ENCODE measurements at regions not wholly inside any gene's neighbourhood (a gene's known extent, or its start where the extent isn't known, plus 50 kb on each side); places are given as distances from the start of the nearest gene placed in this dataset.

- ATAC-seq (ENCODE audit: low read depth in 2 of 2) (no peak), DNase-seq (no peak)
- Mint-ChIP-seq H3K27ac (no peak overlapping the region), H3K9me3 (peaks cover 0 to 51% (median 17%) of the 10 kb centered on the region in 7 donors), H3K36me3 (peaks cover 7 to 14% of the 10 kb centered on the region in 2 donors), H3K4me1 (no peaks in the 10 kb centered on the region), H3K4me3 (no peak overlapping the region), H3K27me3 (no peaks in the 10 kb centered on the region)
These were observed 82.2 kb downstream of the SOD2 start for GRCh38 chr6:159610881-159611280.

- H3K4me3 Mint-ChIP-seq: no peak overlapping the region
- no peaks in the 10 kb centered on the region for H3K4me1 Mint-ChIP-seq
- H3K27me3 Mint-ChIP-seq: peaks cover 0 to 3% (median 0%) of the 10 kb centered on the region in 3 donors
- peaks cover under 1 to 40% (median 11%) of the 10 kb centered on the region in 7 donors for H3K9me3 Mint-ChIP-seq
- peaks cover 3 to 6% of the 10 kb centered on the region in 2 donors for H3K36me3 Mint-ChIP-seq
- peak overlapping the region in 1 of 6 donors; percentile 10 for H3K27ac Mint-ChIP-seq
- ATAC-seq (ENCODE audit: low read depth in 2 of 2) (no peak), DNase-seq (no peak)
These were observed 83.3 kb downstream of the SOD2 start for GRCh38 chr6:159609652-159610178.

- no peak overlapping the region for H3K4me3 Mint-ChIP-seq
- ATAC-seq (ENCODE audit: low read depth in 2 of 2) (no peak), DNase-seq (peak; percentile 2)
- H3K9me3 Mint-ChIP-seq: peaks cover 2 to 34% (median 9%) of the 10 kb centered on the region in 7 donors
- H3K36me3 Mint-ChIP-seq: peaks cover 0 to 6% of the 10 kb centered on the region in 2 donors
- no peak overlapping the region for H3K27ac Mint-ChIP-seq
- H3K27me3 Mint-ChIP-seq: peaks cover 0 to 8% (median 0%) of the 10 kb centered on the region in 3 donors
- no peaks in the 10 kb centered on the region for H3K4me1 Mint-ChIP-seq
These were observed 83.9 kb downstream of the SOD2 start for GRCh38 chr6:159608961-159609651.

- Mint-ChIP-seq H3K27ac (no peak overlapping the region), H3K36me3 (peaks cover 0 to 6% of the 10 kb centered on the region in 2 donors), H3K4me1 (no peaks in the 10 kb centered on the region), H3K27me3 (peaks cover 1 to 18% (median 16%) of the 10 kb centered on the region in 3 donors), H3K4me3 (no peak overlapping the region), H3K9me3 (peaks cover 0 to 17% (median 4%) of the 10 kb centered on the region in 7 donors)
- ATAC-seq (ENCODE audit: low read depth in 2 of 2) (no peak), DNase-seq (no peak)
These were observed 86.3 kb downstream of the SOD2 start for GRCh38 chr6:159606786-159607185.

- DNase-seq (no peak), ATAC-seq (ENCODE audit: low read depth in 2 of 2) (no peak)
- H3K4me3 Mint-ChIP-seq: no peak overlapping the region
- H3K4me1 Mint-ChIP-seq: no peaks in the 10 kb centered on the region
- no peak overlapping the region for H3K27ac Mint-ChIP-seq
- H3K9me3 Mint-ChIP-seq: peaks cover 0 to 17% (median 4%) of the 10 kb centered on the region in 7 donors
- H3K27me3 Mint-ChIP-seq: peaks cover 10 to 28% (median 26%) of the 10 kb centered on the region in 3 donors
- H3K36me3 Mint-ChIP-seq: peaks cover 0 to 6% of the 10 kb centered on the region in 2 donors
These were observed 88.5 kb downstream of the SOD2 start for GRCh38 chr6:159604443-159604956.

- peak overlapping the region in 1 of 8 donors; percentile 45 for H3K4me3 Mint-ChIP-seq
- peak in 1 of 2 donors; percentile 9 for ATAC-seq (ENCODE audit: low read depth in 2 of 2)
- H3K36me3 Mint-ChIP-seq: no peaks in the 10 kb centered on the region
- DNase-seq: no peak
- peaks cover 0 to 4% (median 2%) of the 10 kb centered on the region in 7 donors for H3K9me3 Mint-ChIP-seq
- no peak overlapping the region for H3K27ac Mint-ChIP-seq
- no peaks in the 10 kb centered on the region for H3K4me1 Mint-ChIP-seq
- H3K27me3 Mint-ChIP-seq: peaks cover 10 to 28% (median 26%) of the 10 kb centered on the region in 3 donors
These were observed 90.5 kb downstream of the SOD2 start for GRCh38 chr6:159602431-159603041.

- ATAC-seq (ENCODE audit: low read depth in 2 of 2) (no peak), DNase-seq (no peak)
- Mint-ChIP-seq H3K36me3 (no peaks in the 10 kb centered on the region), H3K27ac (no peak overlapping the region), H3K4me1 (no peaks in the 10 kb centered on the region), H3K27me3 (peaks cover 10 to 28% (median 26%) of the 10 kb centered on the region in 3 donors), H3K4me3 (peak overlapping the region in 1 of 8 donors; percentile 24), H3K9me3 (peaks cover 0 to 4% (median 0%) of the 10 kb centered on the region in 7 donors)
These were observed 91.8 kb downstream of the SOD2 start for GRCh38 chr6:159601211-159601610.

- Mint-ChIP-seq H3K27ac (no peak overlapping the region), H3K36me3 (no peaks in the 10 kb centered on the region), H3K4me3 (no peak overlapping the region), H3K27me3 (peaks cover 0 to 15% (median 6%) of the 10 kb centered on the region in 3 donors), H3K4me1 (no peaks in the 10 kb centered on the region), H3K9me3 (no peaks in the 10 kb centered on the region)
- ATAC-seq (ENCODE audit: low read depth in 2 of 2): no peak
- DNase-seq: no peak
These were observed 97.9 kb downstream of the SOD2 start for GRCh38 chr6:159595173-159595572.

- no peak overlapping the region for H3K4me3 Mint-ChIP-seq
- peaks cover 0 to 11% (median 2%) of the 10 kb centered on the region in 3 donors for H3K27me3 Mint-ChIP-seq
- ATAC-seq (ENCODE audit: low read depth in 2 of 2) (no peak), DNase-seq (no peak)
- H3K36me3 Mint-ChIP-seq: no peaks in the 10 kb centered on the region
- H3K9me3 Mint-ChIP-seq: no peaks in the 10 kb centered on the region
- no peaks in the 10 kb centered on the region for H3K4me1 Mint-ChIP-seq
- H3K27ac Mint-ChIP-seq: peak overlapping the region in 1 of 6 donors; percentile 32
These were observed 98.3 kb downstream of the SOD2 start for GRCh38 chr6:159594750-159595117.

GRCh38 chr6:159594106-159594749 is 98.8 kb downstream of the SOD2 start:
- peaks cover 0 to 11% (median 0%) of the 10 kb centered on the region in 3 donors for H3K27me3 Mint-ChIP-seq
- no peaks in the 10 kb centered on the region for H3K9me3 Mint-ChIP-seq
- ATAC-seq (ENCODE audit: low read depth in 2 of 2) (no peak), DNase-seq (no peak)
- peak overlapping the region in 1 of 6 donors; percentile 32 for H3K27ac Mint-ChIP-seq
- H3K36me3 Mint-ChIP-seq: no peaks in the 10 kb centered on the region
- no peak overlapping the region for H3K4me3 Mint-ChIP-seq
- H3K4me1 Mint-ChIP-seq: no peaks in the 10 kb centered on the region

- Mint-ChIP-seq H3K4me3 (no peak overlapping the region), H3K4me1 (no peaks in the 10 kb centered on the region), H3K27ac (no peak overlapping the region), H3K9me3 (peaks cover 0 to 4% (median 0%) of the 10 kb centered on the region in 7 donors), H3K36me3 (no peaks in the 10 kb centered on the region), H3K27me3 (peaks cover 0 to 11% (median 9%) of the 10 kb centered on the region in 3 donors)
- ATAC-seq (ENCODE audit: low read depth in 2 of 2): no peak
- no peak for DNase-seq
These were observed 102.2 kb downstream of the SOD2 start for GRCh38 chr6:159590835-159591234.

GRCh38 chr6:159586684-159587083 is 106.4 kb downstream of the SOD2 start:
- no peaks in the 10 kb centered on the region for H3K36me3 Mint-ChIP-seq
- peaks cover 0 to 4% (median under 1%) of the 10 kb centered on the region in 7 donors for H3K9me3 Mint-ChIP-seq
- H3K4me1 Mint-ChIP-seq: no peaks in the 10 kb centered on the region
- H3K27me3 Mint-ChIP-seq: peaks cover 0 to 12% (median 8%) of the 10 kb centered on the region in 3 donors
- no peak overlapping the region for H3K4me3 Mint-ChIP-seq
- peak overlapping the region in 1 of 6 donors; percentile 23 for H3K27ac Mint-ChIP-seq
- no peak for ATAC-seq (ENCODE audit: low read depth in 2 of 2)
- DNase-seq: no peak

- Mint-ChIP-seq H3K4me1 (no peaks in the 10 kb centered on the region), H3K27ac (no peak overlapping the region), H3K4me3 (no peak overlapping the region), H3K9me3 (peaks cover 0 to 14% (median 7%) of the 10 kb centered on the region in 7 donors), H3K27me3 (peaks cover 14 to 36% (median 19%) of the 10 kb centered on the region in 3 donors), H3K36me3 (peaks cover 0 to 15% of the 10 kb centered on the region in 2 donors)
- ATAC-seq (ENCODE audit: low read depth in 2 of 2) (no peak), DNase-seq (no peak)
These were observed 110.3 kb downstream of the SOD2 start for GRCh38 chr6:159582736-159583135.

Data from naive B cell (primary cell).